Lung (tissue), 11 donors: ENCODE measurements at regions not wholly inside any gene's neighbourhood (a gene's known extent, or its start where the extent isn't known, plus 50 kb on each side); places are given as distances from the start of the nearest gene placed in this dataset.

ENCODE experiments used
- ATAC-seq: fragments of 200-7000 bp; cut with Tn5 transposase; one replicate; pipeline ENCODE4 v1.9.1; 2020; ENCODE audit warnings: moderate number of reproducible peaks; ENCODE audit not compliant: insufficient read depth, low FRiP score
- DNase-seq, 3 donors: peaks; one replicate each; pipeline ENCODE4 v3.0.0-alpha.2; 2013 to 2017
- H3K27ac ChIP-seq, 2 donors: one replicate each; pipeline ENCODE4 v1.5.1; 2013; ENCODE audit warnings: mild to moderate bottlenecking in 2 of 2, moderate library complexity in 2 of 2, control low read depth in 1 of 2, inconsistent platforms in 1 of 2, low read depth in 1 of 2, low read length in 1 of 2
- H3K27me3 ChIP-seq, 3 donors: one replicate each; pipeline ENCODE4 v1.5.1; 2013; ENCODE audit warnings: low read length in 2 of 3; ENCODE audit not compliant: control insufficient read depth in 3 of 3, insufficient read depth in 3 of 3
- H3K36me3 ChIP-seq, 4 donors: one replicate each; pipeline ENCODE4 v1.5.1; 2013; ENCODE audit warnings: low read length in 4 of 4, mild to moderate bottlenecking in 1 of 4, moderate library complexity in 1 of 4; ENCODE audit not compliant: control insufficient read depth in 4 of 4, insufficient read depth in 4 of 4
- H3K4me1 ChIP-seq, 5 donors: one replicate each; pipeline ENCODE4 v1.5.1; 2013; ENCODE audit warnings: low read length in 5 of 5, mild to moderate bottlenecking in 2 of 5, moderate library complexity in 1 of 5; ENCODE audit not compliant: control insufficient read depth in 5 of 5, insufficient read depth in 5 of 5
- H3K4me3 ChIP-seq: one replicate; pipeline ENCODE4 v1.5.1; 2013; ENCODE audit warnings: mild to moderate bottlenecking, control low read depth, moderate library complexity
- H3K9ac ChIP-seq, 2 donors: one replicate each; pipeline ENCODE4 v1.5.1; 2013; ENCODE audit warnings: low read length in 2 of 2, control low read depth in 1 of 2; ENCODE audit not compliant: insufficient read depth in 1 of 2
- H3K9me3 ChIP-seq, 4 donors: one replicate each; pipeline ENCODE4 v1.5.1; 2013; ENCODE audit warnings: low read length in 3 of 4, mild to moderate bottlenecking in 1 of 4, moderate library complexity in 1 of 4; ENCODE audit not compliant: control insufficient read depth in 4 of 4, insufficient read depth in 3 of 4
- CTCF ChIP-seq: IDR thresholded peaks from 2 replicates; pipeline ENCODE4 v1.5.1; 2012; ENCODE audit warnings: mild to moderate bottlenecking; ENCODE audit errors: control extremely low read depth, extremely low read depth
- WGBS, 2 donors: extraction: QIAGEN DNeasy Blood & Tissue Kit; methylation state at CpG; one replicate each; pipeline ENCODE4 v1.1.7; 2013; 5-methylcytosine and 5-hydroxymethylcytosine counted together
- donor health status: control.
- donor health status: control.
- donor health status: Bipolar disorder and iron deficiency.
- donor health status: healthy.
- donor health status: DM: yes; HTN: yes; CAD: no.

GRCh38 chr1:219560856-219561255 lies 52.0 kb downstream of the ZC3H11B start:
- DNase-seq (peak in 1 of 3 donors; percentile 59), ATAC-seq (no peak)
- no peaks in the 10 kb centered on the region for H3K9me3 ChIP-seq
- no peak overlapping the region for H3K27ac ChIP-seq
- no peaks in the 10 kb centered on the region for H3K27me3 ChIP-seq
- H3K4me3 ChIP-seq = no peak overlapping the region
- WGBS, 2 donors = 64 to 73% methylated on average over 3 of the region's 3 CpGs
- H3K9ac ChIP-seq = no peak overlapping the region
- H3K4me1 ChIP-seq = peaks cover 0 to 50% (median 16%) of the 10 kb centered on the region in 5 donors
- TF ChIP-seq CTCF = no peak
- H3K36me3 ChIP-seq = no peaks in the 10 kb centered on the region

DNA sequence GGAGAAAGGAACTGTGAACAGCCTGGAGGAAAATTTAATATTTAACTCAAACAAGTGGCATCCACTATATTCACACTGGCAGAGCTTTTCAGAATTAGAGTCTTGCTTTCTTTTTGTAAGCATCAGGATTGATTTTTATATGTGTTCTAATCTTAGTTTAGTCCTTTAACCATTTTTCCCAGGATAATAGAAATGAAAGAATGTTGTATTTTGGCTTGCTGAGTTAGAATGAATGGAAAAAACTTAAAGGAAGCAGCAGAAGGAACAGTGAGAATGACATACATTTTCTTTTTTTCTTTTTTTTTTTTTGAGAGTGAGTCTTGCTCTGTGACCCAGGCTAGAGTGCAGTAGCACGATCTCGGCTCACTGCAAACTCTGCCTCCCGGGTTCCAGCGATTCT lies 53.0 kb downstream of the ZC3H11B start:
- ATAC-seq = no peak
- peaks cover 0 to 50% (median 16%) of the 10 kb centered on the region in 5 donors for H3K4me1 ChIP-seq
- 84 to 95% methylated on average over 4 of the region's 4 CpGs for whole genome bisulfite sequencing, 2 donors
- TF ChIP-seq CTCF = no peak
- no peaks in the 10 kb centered on the region for H3K36me3 ChIP-seq
- no peak for DNase-seq
- H3K4me3 ChIP-seq = no peak overlapping the region
- no peak overlapping the region for H3K9ac ChIP-seq
- H3K27ac ChIP-seq = no peak overlapping the region
- no peaks in the 10 kb centered on the region for H3K27me3 ChIP-seq
- H3K9me3 ChIP-seq = no peaks in the 10 kb centered on the region

DNA sequence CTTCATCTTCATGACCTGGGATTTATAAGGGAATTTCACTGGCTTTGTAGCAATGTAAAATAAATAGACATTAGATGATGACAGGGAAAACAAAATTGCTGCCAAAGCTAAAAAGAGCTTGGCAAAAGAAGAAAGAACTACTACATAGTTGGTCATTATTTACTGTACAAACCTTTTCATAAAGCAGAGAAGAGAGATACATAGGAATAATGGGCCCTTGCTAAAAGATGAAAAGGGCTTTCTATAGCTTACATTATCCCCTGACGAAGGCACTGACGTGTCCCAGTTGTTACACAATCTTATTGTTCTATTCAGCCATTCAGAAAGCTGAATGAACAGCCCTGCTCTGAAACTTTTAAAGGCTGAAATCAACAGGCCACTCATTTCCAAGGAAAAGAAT lies 57.1 kb downstream of the ZC3H11B start:
- H3K27ac ChIP-seq = no peak overlapping the region
- peak overlapping the region in 1 of 2 donors; percentile 50 for H3K9ac ChIP-seq
- no peak for TF ChIP-seq CTCF
- peaks cover 0 to 37% (median 10%) of the 10 kb centered on the region in 5 donors for H3K4me1 ChIP-seq
- H3K9me3 ChIP-seq = no peaks in the 10 kb centered on the region
- DNase-seq (peak; percentile 75 to 96 (median 96)), ATAC-seq (no peak)
- H3K27me3 ChIP-seq = no peaks in the 10 kb centered on the region
- H3K4me3 ChIP-seq = no peak overlapping the region
- H3K36me3 ChIP-seq = no peaks in the 10 kb centered on the region
- 40 to 43% methylated on average over 2 of the region's 2 CpGs for WGBS, 2 donors

DNA sequence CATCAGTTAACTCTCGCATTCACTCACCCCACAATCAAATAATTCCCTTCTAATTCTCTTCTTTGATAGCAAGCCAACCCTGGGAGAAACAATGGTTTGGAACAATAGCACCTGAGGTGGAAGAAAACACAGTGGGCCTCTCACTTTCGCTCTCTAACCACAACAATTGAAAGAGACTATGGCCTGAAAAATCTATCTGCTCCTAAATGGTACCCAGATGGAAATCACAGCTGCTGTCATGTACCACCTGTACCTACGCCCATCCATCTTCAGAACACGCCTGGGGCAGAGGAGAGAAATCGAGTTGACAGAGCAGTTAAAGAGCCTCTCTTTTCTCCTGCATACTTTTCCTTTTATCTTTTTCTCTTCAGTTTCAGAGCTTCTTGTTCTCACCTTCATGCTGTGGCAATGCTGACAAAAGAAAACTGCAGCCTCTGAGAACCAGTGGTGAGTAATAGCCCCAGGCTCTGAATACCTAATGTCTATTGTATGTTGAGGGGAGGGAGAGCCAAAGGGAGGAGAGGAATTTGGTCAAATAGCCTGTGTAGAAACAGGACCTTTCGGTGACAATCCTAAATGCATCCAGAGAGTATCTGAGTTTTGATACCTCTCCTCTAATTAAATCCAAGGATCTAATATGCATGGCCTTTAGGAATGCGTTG lies 57.7 kb downstream of the ZC3H11B start:
- TF ChIP-seq CTCF = no peak
- no peaks in the 10 kb centered on the region for H3K36me3 ChIP-seq
- H3K27ac ChIP-seq = no peak overlapping the region
- peak overlapping the region in 1 of 2 donors; percentile 50 for H3K9ac ChIP-seq
- no peaks in the 10 kb centered on the region for H3K9me3 ChIP-seq
- no peak overlapping the region for H3K4me3 ChIP-seq
- 86 to 87% methylated on average over 7 of the region's 7 CpGs for WGBS, 2 donors
- peaks cover 0 to 36% (median 10%) of the 10 kb centered on the region in 5 donors for H3K4me1 ChIP-seq
- H3K27me3 ChIP-seq = no peaks in the 10 kb centered on the region
- DNase-seq (no peak), ATAC-seq (no peak)
